Epithelial cell of proximal tubule (primary cell): ENCODE measurements at regions not wholly inside any gene's neighbourhood (a gene's known extent, or its start where the extent isn't known, plus 50 kb on each side); places are given as distances from the start of the nearest gene placed in this dataset.

Experiments used
- DNase-seq: peaks from one replicate; pipeline ENCODE4 v3.0.0-alpha.2; 2011; ENCODE audit warnings: low read depth
- H3K4me3 ChIP-seq: 2 replicates; pipeline ENCODE4 v1.5.1; 2011; ENCODE audit warnings: low read depth, mild to moderate bottlenecking, low read length
- CTCF ChIP-seq: conservative IDR thresholded peaks from 2 replicates; pipeline ENCODE4 v1.5.1; 2012; ENCODE audit warnings: low read depth, mild to moderate bottlenecking, low read length

DNA sequence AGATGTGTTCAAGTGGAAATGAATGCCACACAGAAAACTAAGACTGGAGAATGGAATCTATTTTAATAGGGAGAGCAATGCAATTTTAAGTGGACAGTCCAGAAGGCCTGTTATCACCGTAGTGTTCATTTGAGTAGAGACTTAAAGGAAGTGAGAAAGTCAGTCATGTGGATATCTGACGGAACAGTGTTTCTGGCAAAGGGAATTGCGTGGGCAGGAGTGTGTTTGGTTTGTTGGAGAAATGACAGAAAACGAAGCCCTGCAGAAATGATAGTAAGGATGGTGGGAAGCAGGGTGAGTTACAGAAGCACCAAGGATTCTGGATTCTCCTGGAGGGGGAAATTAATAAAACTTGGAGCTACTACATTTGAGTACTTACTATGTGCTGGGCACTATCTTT, 776.6 kb downstream of the MED13L start:
- no peak for DNase-seq
- H3K4me3 ChIP-seq, result no peak overlapping the region
- no peak for TF ChIP-seq CTCF

GRCh38 chr12:115495300-115495699, 782.2 kb downstream of the MED13L start:
- TF ChIP-seq CTCF, result no peak
- DNase-seq, result no peak
- H3K4me3 ChIP-seq, result no peak overlapping the region

DNA sequence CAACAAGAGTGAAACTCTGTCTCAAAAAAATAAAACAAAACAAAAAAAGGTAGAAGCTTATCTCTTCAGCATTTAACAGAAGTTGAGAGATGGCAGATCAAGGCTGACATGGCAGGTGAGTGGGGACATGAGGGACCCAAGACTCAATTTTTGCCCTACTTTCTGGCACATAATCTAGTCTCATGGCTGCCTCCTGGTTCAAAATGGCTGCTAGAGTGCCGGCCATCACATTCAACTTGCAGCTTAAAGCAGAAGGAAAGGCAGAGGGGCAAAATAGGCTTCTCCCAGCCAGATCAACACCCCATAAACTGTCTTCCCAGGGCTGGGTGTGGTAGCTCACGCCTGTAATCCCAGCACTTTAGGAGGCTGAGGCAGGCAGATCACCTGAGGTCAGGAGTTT, 784.9 kb downstream of the MED13L start:
- no peak for DNase-seq
- TF ChIP-seq CTCF, result no peak
- H3K4me3 ChIP-seq, result no peak overlapping the region

- no peak for DNase-seq
- no peak for TF ChIP-seq CTCF
- H3K4me3 ChIP-seq, result no peak overlapping the region
Observed at GRCh38 chr12:115491511-115492250, 785.8 kb downstream of the MED13L start.

- no peak for TF ChIP-seq CTCF
- no peak overlapping the region for H3K4me3 ChIP-seq
- no peak for DNase-seq
Observed at GRCh38 chr12:115489253-115489652, 788.2 kb downstream of the MED13L start.

- no peak for TF ChIP-seq CTCF
- no peak overlapping the region for H3K4me3 ChIP-seq
- DNase-seq, result no peak
Observed at GRCh38 chr12:115485967-115486366, 791.5 kb downstream of the MED13L start.

DNA sequence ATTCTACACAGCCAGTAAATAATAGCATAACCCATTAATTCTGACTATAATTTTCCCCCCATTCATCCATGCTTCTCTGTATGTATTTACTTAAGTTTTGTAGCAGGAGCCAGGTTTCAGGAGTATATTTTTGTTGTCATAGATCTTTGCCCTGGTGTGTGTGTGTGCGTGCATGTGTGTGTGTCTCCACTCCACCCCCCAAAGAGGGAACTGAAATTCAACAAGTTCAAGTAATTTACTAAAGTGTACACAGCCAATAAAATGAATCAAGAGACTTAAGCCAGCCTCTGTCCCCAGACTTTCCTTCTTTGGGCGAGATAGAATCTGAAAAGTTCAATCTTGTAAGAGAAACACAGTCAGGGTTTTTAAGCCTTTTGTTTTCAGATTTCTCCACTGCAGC, 792.0 kb downstream of the MED13L start:
- no peak for TF ChIP-seq CTCF
- DNase-seq, result no peak
- no peak overlapping the region for H3K4me3 ChIP-seq
